ENCODE measurements at regions not wholly inside any gene's neighbourhood (a gene's known extent, or its start where the extent isn't known, plus 50 kb on each side); places are given as distances from the start of the nearest gene placed in this dataset.

DNA sequence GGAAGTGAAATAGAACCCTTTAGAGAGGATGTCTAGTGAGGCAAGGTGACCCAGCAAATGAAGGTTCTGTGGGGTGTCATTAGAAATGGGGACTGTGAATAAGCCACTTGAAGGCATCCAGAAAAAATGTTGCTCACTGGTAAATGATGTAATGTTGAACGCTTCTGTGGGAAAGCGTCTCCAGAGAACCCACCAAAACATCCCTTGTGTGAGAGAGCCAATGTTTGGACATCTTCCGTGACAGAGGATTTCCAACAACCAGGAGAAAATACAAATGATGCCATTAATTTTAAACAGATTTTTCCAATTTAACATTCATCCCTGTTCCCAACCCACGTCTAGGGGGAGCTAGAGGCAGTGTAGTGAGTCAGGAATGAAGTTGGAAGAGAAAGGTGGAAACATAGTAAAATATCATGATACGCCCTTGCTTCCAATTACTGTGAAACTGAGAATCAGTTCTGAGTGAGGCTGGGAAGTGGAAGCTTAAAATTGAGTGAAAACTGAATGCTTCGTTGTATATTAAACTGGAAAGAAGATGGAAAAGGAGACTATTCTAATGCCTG lies 584.2 kb downstream of the CD109 start:
- Mint-ChIP-seq H3K27me3 (ENCODE audit: insufficient read depth, low read depth) (no peaks in the 10 kb centered on the region), H3K27ac (no peak overlapping the region), H3K4me3 (no peak overlapping the region), H3K9me3 (peaks cover 2% of the 10 kb centered on the region), H3K36me3 (no peaks in the 10 kb centered on the region), H3K4me1 (peaks cover 10% of the 10 kb centered on the region)
- Histone ChIP-seq H3K27me3 (no peaks in the 10 kb centered on the region), H3K27ac (no peak overlapping the region), H3F3A (ENCODE audit: low read depth) (no peaks in the 10 kb centered on the region), H3K4me1 (no peaks in the 10 kb centered on the region), H2AFZ (replicated peaks) (no peak overlapping the region), H3K9ac (no peak overlapping the region), H3K79me2 (ENCODE audit: low read depth) (no peaks in the 10 kb centered on the region), H3K4me2 (no peak overlapping the region), H3K4me3 (no peak overlapping the region), H3K9me3 (ENCODE audit: low read depth) (no peaks in the 10 kb centered on the region), H3K36me3 (no peaks in the 10 kb centered on the region), H4K20me1 (ENCODE audit: low read depth) (no peaks in the 10 kb centered on the region)
- TF ChIP-seq, protein P1, sequence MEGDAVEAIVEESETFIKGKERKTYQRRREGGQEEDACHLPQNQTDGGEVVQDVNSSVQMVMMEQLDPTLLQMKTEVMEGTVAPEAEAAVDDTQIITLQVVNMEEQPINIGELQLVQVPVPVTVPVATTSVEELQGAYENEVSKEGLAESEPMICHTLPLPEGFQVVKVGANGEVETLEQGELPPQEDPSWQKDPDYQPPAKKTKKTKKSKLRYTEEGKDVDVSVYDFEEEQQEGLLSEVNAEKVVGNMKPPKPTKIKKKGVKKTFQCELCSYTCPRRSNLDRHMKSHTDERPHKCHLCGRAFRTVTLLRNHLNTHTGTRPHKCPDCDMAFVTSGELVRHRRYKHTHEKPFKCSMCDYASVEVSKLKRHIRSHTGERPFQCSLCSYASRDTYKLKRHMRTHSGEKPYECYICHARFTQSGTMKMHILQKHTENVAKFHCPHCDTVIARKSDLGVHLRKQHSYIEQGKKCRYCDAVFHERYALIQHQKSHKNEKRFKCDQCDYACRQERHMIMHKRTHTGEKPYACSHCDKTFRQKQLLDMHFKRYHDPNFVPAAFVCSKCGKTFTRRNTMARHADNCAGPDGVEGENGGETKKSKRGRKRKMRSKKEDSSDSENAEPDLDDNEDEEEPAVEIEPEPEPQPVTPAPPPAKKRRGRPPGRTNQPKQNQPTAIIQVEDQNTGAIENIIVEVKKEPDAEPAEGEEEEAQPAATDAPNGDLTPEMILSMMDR (IDR thresholded peaks at IDR 0.05): peak; percentile 42
- TF ChIP-seq EZH2phosphoT487 (IDR thresholded peaks at IDR 0.05) (no peak), EZH2 (IDR thresholded peaks at IDR 0.05) (no peak)
- DNase-seq (ENCODE audit: low spot score): no peak

DNA sequence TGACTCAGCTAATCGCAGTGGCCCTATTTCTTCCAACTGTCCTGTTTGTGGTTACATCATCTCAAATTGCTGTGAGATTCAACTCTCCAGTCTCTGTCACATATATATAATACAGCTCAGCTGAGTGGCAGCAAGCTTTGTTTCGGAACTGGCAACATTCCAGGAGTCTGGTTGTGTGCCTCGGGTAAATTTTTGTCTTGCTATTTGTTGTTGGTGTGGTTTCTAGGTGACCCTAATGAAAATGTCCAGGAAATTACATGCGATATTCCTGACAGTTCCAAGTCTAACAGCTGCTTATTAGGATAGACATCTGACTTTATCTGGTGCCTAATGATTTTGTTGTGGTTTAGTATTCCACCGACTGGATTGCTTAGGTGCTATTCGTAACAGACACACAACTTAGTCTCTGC lies 581.8 kb downstream of the CD109 start:
- Histone ChIP-seq H3K36me3 (no peaks in the 10 kb centered on the region), H3K27ac (no peak overlapping the region), H3K9me3 (ENCODE audit: low read depth) (no peaks in the 10 kb centered on the region), H3K9ac (no peak overlapping the region), H2AFZ (replicated peaks) (no peak overlapping the region), H3K4me1 (no peaks in the 10 kb centered on the region), H4K20me1 (ENCODE audit: low read depth) (no peaks in the 10 kb centered on the region), H3K4me2 (no peak overlapping the region), H3K27me3 (no peaks in the 10 kb centered on the region), H3K79me2 (ENCODE audit: low read depth) (no peaks in the 10 kb centered on the region), H3F3A (ENCODE audit: low read depth) (no peaks in the 10 kb centered on the region), H3K4me3 (no peak overlapping the region)
- TF ChIP-seq EZH2 (IDR thresholded peaks at IDR 0.05): no peak
- no peak for TF ChIP-seq EZH2phosphoT487 (IDR thresholded peaks at IDR 0.05)
- TF ChIP-seq, protein P1 (IDR thresholded peaks at IDR 0.05): no peak
- no peak for DNase-seq (ENCODE audit: low spot score)
- H3K9me3 Mint-ChIP-seq: peaks cover 2% of the 10 kb centered on the region
- H3K4me3 Mint-ChIP-seq: no peak overlapping the region
- H3K27ac Mint-ChIP-seq: no peak overlapping the region
- peaks cover 10% of the 10 kb centered on the region for H3K4me1 Mint-ChIP-seq
- H3K36me3 Mint-ChIP-seq: no peaks in the 10 kb centered on the region
- no peaks in the 10 kb centered on the region for H3K27me3 Mint-ChIP-seq (ENCODE audit: insufficient read depth, low read depth)

DNA sequence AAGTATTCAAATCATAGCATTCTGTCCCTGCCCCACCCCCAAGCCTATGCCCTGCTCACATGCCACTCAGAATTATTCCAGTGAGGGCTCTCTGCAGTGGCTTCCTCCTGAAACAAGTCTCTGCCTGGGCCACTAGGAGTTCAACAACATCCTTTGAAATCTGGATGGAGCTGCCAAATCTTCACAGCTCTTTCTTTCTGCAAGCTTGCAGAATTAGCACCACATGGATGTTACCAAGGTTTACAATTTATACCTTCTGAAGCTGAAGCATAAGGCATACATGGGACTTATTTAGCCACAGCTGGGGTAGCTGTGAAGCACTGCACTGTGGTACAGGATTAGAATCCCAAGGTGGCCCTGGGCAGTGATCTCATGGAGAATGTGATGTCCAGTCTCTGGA lies 577.5 kb downstream of the CD109 start:
- H3F3A ChIP-seq (ENCODE audit: low read depth): no peaks in the 10 kb centered on the region
- no peaks in the 10 kb centered on the region for H4K20me1 ChIP-seq (ENCODE audit: low read depth)
- H3K4me3 ChIP-seq: no peak overlapping the region
- H2AFZ ChIP-seq (replicated peaks): no peak overlapping the region
- no peaks in the 10 kb centered on the region for H3K9me3 ChIP-seq (ENCODE audit: low read depth)
- Mint-ChIP-seq H3K9me3 (no peaks in the 10 kb centered on the region), H3K27me3 (ENCODE audit: insufficient read depth, low read depth) (no peaks in the 10 kb centered on the region), H3K36me3 (no peaks in the 10 kb centered on the region), H3K27ac (no peak overlapping the region), H3K4me3 (no peak overlapping the region), H3K4me1 (peaks cover 10% of the 10 kb centered on the region)
- no peaks in the 10 kb centered on the region for H3K27me3 ChIP-seq
- H3K27ac ChIP-seq: no peak overlapping the region
- no peak overlapping the region for H3K9ac ChIP-seq
- no peaks in the 10 kb centered on the region for H3K79me2 ChIP-seq (ENCODE audit: low read depth)
- DNase-seq (ENCODE audit: low spot score): no peak
- TF ChIP-seq, protein P1 (IDR thresholded peaks at IDR 0.05): no peak
- TF ChIP-seq EZH2 (IDR thresholded peaks at IDR 0.05) (no peak), EZH2phosphoT487 (IDR thresholded peaks at IDR 0.05) (no peak)
- H3K4me1 ChIP-seq: no peaks in the 10 kb centered on the region
- no peaks in the 10 kb centered on the region for H3K36me3 ChIP-seq
- no peak overlapping the region for H3K4me2 ChIP-seq
